HG02938 (cell line): ENCODE measurements at regions not wholly inside any gene's neighbourhood (a gene's known extent, or its start where the extent isn't known, plus 50 kb on each side); places are given as distances from the start of the nearest gene placed in this dataset.

Experiments
- ATAC-seq: cut with Tn5 transposase; IDR thresholded peaks from one replicate; pipeline ENCODE4 v1.9.1; 2021; ENCODE audit warnings: mild to moderate bottlenecking, moderate library complexity; ENCODE audit not compliant: unreplicated experiment

GRCh38 chr5:10081584-10081983 is 168.1 kb downstream of the ATPSCKMT start:
- no peak for ATAC-seq

- ATAC-seq, result no peak
Measured at GRCh38 chr5:10077791-10078545, 171.7 kb downstream of the ATPSCKMT start.

- peak; percentile 52 for ATAC-seq
Measured at GRCh38 chr5:10073441-10074104, 176.1 kb downstream of the ATPSCKMT start.

GRCh38 chr5:10069637-10070313 is 179.9 kb downstream of the ATPSCKMT start:
- ATAC-seq, result no peak

GRCh38 chr5:10065428-10066000 is 184.2 kb downstream of the ATPSCKMT start:
- ATAC-seq, result no peak

GRCh38 chr5:10064546-10065195 is 185.0 kb downstream of the ATPSCKMT start:
- no peak for ATAC-seq

- ATAC-seq, result no peak
Measured at GRCh38 chr5:10063997-10064396, 185.7 kb downstream of the ATPSCKMT start.

GRCh38 chr5:10059980-10060379 is 189.7 kb downstream of the ATPSCKMT start:
- no peak for ATAC-seq

GRCh38 chr5:10059556-10059955 is 190.1 kb downstream of the ATPSCKMT start:
- ATAC-seq, result no peak

GRCh38 chr5:10057356-10057755 is 192.3 kb downstream of the ATPSCKMT start:
- no peak for ATAC-seq

- ATAC-seq, result no peak
Measured at GRCh38 chr5:10056228-10056760, 193.4 kb downstream of the ATPSCKMT start.

- no peak for ATAC-seq
Measured at GRCh38 chr5:10049858-10050455, 199.7 kb downstream of the ATPSCKMT start.

- no peak for ATAC-seq
Measured at GRCh38 chr5:10046676-10047075, 203.0 kb downstream of the ATPSCKMT start.

- ATAC-seq, result no peak
Measured at GRCh38 chr5:10045376-10045775, 204.3 kb downstream of the ATPSCKMT start.

GRCh38 chr5:10036136-10036815 is 213.4 kb downstream of the ATPSCKMT start:
- ATAC-seq, result no peak

- no peak for ATAC-seq
Measured at GRCh38 chr5:10034001-10034400, 215.7 kb downstream of the ATPSCKMT start.

GRCh38 chr5:10031817-10032216 is 217.9 kb downstream of the ATPSCKMT start:
- ATAC-seq, result no peak

- no peak for ATAC-seq
Measured at GRCh38 chr5:10030219-10030831, 219.4 kb downstream of the ATPSCKMT start.

- no peak for ATAC-seq
Measured at GRCh38 chr5:10023494-10023893, 226.2 kb downstream of the ATPSCKMT start.
